ENCODE measurements at regions not wholly inside any gene's neighbourhood (a gene's known extent, or its start where the extent isn't known, plus 50 kb on each side); places are given as distances from the start of the nearest gene placed in this dataset.

- intact Hi-C loops (cut with DNase I) = no loop called here
- TF ChIP-seq POLR2A (IDR thresholded peaks at IDR 0.05) = no peak
- no peak for TF ChIP-seq POLR2AphosphoS5 (IDR thresholded peaks at IDR 0.05)
- no peak for TF ChIP-seq CTCF (IDR thresholded peaks at IDR 0.05)
- Histone ChIP-seq H3K36me3 (no peaks in the 10 kb centered on the region), H3K4me1 (replicated peaks) (no peaks in the 10 kb centered on the region), H3K27ac (no peak overlapping the region), H3K4me3 (no peak overlapping the region), H3K27me3 (replicated peaks; ENCODE audit: insufficient read depth) (no peaks in the 10 kb centered on the region), H3K9me3 (no peaks in the 10 kb centered on the region)
- DNase-seq (ENCODE audit: low spot score) = no peak
- 54% methylated on average over 3 of the region's 3 CpGs for WGBS
Observed at GRCh38 chr7:46943996-46944395, 637.9 kb downstream of the TNS3 start.

DNA sequence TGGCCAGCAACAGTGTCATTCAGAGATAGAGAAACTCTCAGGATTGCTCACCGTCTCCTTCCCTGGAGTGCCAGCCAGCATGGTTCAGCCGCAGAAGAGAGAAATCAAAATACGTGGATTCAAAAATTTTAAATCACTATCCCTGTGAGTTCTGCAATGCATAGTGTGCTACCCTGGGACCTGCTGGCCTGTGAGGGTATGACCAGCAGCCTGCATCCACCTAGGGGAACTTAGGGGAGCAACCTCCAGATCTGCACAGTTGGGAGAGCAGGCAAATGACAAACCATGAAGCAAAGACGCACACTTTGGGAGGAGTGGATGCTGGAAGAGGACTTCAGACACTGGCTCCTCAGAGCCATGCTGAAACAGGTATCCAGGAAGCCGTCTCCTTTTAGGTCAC lies 639.3 kb downstream of the TNS3 start:
- Histone ChIP-seq H3K4me1 (replicated peaks) (no peaks in the 10 kb centered on the region), H3K27me3 (replicated peaks; ENCODE audit: insufficient read depth) (no peaks in the 10 kb centered on the region), H3K9me3 (no peaks in the 10 kb centered on the region), H3K27ac (no peak overlapping the region), H3K36me3 (no peaks in the 10 kb centered on the region), H3K4me3 (no peak overlapping the region)
- 95% methylated on average over 5 of the region's 5 CpGs for WGBS
- no peak for DNase-seq (ENCODE audit: low spot score)
- TF ChIP-seq POLR2A (IDR thresholded peaks at IDR 0.05) (no peak), CTCF (IDR thresholded peaks at IDR 0.05) (no peak), POLR2AphosphoS5 (IDR thresholded peaks at IDR 0.05) (no peak)
- intact Hi-C loops (cut with DNase I) = no loop called here

DNA sequence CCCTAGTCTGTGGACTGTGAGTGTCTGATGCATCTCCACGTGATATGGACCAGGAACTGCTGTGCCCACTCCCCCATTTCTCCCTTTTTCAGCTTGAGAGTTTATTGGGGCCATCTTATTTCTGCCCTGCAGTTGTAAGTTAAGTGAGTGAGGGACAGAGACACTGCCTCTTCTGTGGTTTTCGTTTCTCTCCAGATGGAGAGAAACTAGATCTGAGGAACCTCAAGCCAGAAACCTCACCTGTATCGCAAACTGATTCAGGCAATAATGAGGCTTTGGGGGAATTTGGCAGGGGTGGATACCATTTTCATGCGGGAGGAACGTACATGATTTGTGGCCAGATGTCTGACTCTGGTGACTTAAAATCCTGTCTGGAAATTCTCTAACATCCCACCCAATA lies 641.7 kb downstream of the TNS3 start:
- no peaks in the 10 kb centered on the region for H3K4me1 ChIP-seq (replicated peaks)
- no peak overlapping the region for H3K4me3 ChIP-seq
- WGBS = 94% methylated on average over 5 of the region's 5 CpGs
- DNase-seq (ENCODE audit: low spot score) = no peak
- no peaks in the 10 kb centered on the region for H3K36me3 ChIP-seq
- H3K9me3 ChIP-seq = no peaks in the 10 kb centered on the region
- no peaks in the 10 kb centered on the region for H3K27me3 ChIP-seq (replicated peaks; ENCODE audit: insufficient read depth)
- H3K27ac ChIP-seq = no peak overlapping the region
- intact Hi-C loops (cut with DNase I) = no loop called here
- TF ChIP-seq CTCF (IDR thresholded peaks at IDR 0.05) = no peak

- no peak for DNase-seq (ENCODE audit: low spot score)
- H3K4me3 ChIP-seq = no peak overlapping the region
- no peak overlapping the region for H3K27ac ChIP-seq
- intact Hi-C loops (cut with DNase I) = loop anchor here (10.0 kb wide), 1 partner anchor 105 kb away; no protein-coding TSS in a partner anchor
- H3K27me3 ChIP-seq (replicated peaks; ENCODE audit: insufficient read depth) = no peaks in the 10 kb centered on the region
- no peaks in the 10 kb centered on the region for H3K9me3 ChIP-seq
- H3K36me3 ChIP-seq = no peaks in the 10 kb centered on the region
- no peaks in the 10 kb centered on the region for H3K4me1 ChIP-seq (replicated peaks)
- 85% methylated on average over 8 of the region's 8 CpGs for WGBS
- TF ChIP-seq POLR2AphosphoS5 (IDR thresholded peaks at IDR 0.05) = no peak
- TF ChIP-seq CTCF (IDR thresholded peaks at IDR 0.05) = no peak
- TF ChIP-seq POLR2A (IDR thresholded peaks at IDR 0.05) = no peak
Observed at GRCh38 chr7:46939558-46939957, 642.4 kb downstream of the TNS3 start.

GRCh38 chr7:46939089-46939488 lies 642.8 kb downstream of the TNS3 start:
- Histone ChIP-seq H3K4me3 (no peak overlapping the region), H3K9me3 (no peaks in the 10 kb centered on the region), H3K27me3 (replicated peaks; ENCODE audit: insufficient read depth) (no peaks in the 10 kb centered on the region), H3K27ac (no peak overlapping the region), H3K36me3 (no peaks in the 10 kb centered on the region), H3K4me1 (replicated peaks) (no peaks in the 10 kb centered on the region)
- no peak for DNase-seq (ENCODE audit: low spot score)
- WGBS = 97% methylated on average over 2 of the region's 2 CpGs
- intact Hi-C loops (cut with DNase I) = loop anchor here (10.0 kb wide), 1 partner anchor 106 kb away; no protein-coding TSS in a partner anchor
- TF ChIP-seq CTCF (IDR thresholded peaks at IDR 0.05) (no peak), POLR2AphosphoS5 (IDR thresholded peaks at IDR 0.05) (no peak), POLR2A (IDR thresholded peaks at IDR 0.05) (no peak)
